ENCODE measurements at regions not wholly inside any gene's neighbourhood (a gene's known extent, or its start where the extent isn't known, plus 50 kb on each side); places are given as distances from the start of the nearest gene placed in this dataset.

DNA sequence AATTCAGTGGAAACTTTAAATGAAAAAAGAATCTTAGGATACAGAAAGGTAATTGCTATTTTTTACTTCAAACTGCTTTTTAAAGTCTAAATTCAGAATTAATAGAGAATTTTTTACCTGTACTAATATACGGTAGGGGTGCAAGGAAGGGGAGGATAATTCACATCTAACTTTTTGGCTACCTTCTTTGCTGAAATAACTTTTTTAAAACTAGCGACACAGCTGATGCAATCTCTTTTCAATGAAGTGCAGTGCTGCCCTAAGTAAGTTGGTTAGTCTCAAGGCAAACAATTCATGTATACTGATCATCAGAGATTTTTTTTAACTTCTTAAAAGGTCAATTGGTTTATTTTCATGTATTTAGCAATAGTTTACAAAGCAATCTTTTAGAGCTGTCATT lies 119.8 kb downstream of the NEDD1 start:
- TF ChIP-seq NFYB (CRISPR knock-in tag; conservative IDR thresholded peaks at IDR 0.05; ENCODE audit: low read depth) (no peak), ESRRA (CRISPR knock-in tag; IDR thresholded peaks at IDR 0.05; ENCODE audit: borderline replicate concordance) (no peak), CREB1 (CRISPR knock-in tag; IDR thresholded peaks at IDR 0.05) (no peak)
- TF ChIP-seq, protein P1, sequence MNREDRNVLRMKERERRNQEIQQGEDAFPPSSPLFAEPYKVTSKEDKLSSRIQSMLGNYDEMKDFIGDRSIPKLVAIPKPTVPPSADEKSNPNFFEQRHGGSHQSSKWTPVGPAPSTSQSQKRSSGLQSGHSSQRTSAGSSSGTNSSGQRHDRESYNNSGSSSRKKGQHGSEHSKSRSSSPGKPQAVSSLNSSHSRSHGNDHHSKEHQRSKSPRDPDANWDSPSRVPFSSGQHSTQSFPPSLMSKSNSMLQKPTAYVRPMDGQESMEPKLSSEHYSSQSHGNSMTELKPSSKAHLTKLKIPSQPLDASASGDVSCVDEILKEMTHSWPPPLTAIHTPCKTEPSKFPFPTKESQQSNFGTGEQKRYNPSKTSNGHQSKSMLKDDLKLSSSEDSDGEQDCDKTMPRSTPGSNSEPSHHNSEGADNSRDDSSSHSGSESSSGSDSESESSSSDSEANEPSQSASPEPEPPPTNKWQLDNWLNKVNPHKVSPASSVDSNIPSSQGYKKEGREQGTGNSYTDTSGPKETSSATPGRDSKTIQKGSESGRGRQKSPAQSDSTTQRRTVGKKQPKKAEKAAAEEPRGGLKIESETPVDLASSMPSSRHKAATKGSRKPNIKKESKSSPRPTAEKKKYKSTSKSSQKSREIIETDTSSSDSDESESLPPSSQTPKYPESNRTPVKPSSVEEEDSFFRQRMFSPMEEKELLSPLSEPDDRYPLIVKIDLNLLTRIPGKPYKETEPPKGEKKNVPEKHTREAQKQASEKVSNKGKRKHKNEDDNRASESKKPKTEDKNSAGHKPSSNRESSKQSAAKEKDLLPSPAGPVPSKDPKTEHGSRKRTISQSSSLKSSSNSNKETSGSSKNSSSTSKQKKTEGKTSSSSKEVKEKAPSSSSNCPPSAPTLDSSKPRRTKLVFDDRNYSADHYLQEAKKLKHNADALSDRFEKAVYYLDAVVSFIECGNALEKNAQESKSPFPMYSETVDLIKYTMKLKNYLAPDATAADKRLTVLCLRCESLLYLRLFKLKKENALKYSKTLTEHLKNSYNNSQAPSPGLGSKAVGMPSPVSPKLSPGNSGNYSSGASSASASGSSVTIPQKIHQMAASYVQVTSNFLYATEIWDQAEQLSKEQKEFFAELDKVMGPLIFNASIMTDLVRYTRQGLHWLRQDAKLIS (CRISPR knock-in tag; IDR thresholded peaks at IDR 0.05; ENCODE audit: borderline replicate concordance) = no peak
- TF ChIP-seq, protein P2, sequence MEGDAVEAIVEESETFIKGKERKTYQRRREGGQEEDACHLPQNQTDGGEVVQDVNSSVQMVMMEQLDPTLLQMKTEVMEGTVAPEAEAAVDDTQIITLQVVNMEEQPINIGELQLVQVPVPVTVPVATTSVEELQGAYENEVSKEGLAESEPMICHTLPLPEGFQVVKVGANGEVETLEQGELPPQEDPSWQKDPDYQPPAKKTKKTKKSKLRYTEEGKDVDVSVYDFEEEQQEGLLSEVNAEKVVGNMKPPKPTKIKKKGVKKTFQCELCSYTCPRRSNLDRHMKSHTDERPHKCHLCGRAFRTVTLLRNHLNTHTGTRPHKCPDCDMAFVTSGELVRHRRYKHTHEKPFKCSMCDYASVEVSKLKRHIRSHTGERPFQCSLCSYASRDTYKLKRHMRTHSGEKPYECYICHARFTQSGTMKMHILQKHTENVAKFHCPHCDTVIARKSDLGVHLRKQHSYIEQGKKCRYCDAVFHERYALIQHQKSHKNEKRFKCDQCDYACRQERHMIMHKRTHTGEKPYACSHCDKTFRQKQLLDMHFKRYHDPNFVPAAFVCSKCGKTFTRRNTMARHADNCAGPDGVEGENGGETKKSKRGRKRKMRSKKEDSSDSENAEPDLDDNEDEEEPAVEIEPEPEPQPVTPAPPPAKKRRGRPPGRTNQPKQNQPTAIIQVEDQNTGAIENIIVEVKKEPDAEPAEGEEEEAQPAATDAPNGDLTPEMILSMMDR (IDR thresholded peaks at IDR 0.05) = no peak
- TF ChIP-seq, protein P3, sequence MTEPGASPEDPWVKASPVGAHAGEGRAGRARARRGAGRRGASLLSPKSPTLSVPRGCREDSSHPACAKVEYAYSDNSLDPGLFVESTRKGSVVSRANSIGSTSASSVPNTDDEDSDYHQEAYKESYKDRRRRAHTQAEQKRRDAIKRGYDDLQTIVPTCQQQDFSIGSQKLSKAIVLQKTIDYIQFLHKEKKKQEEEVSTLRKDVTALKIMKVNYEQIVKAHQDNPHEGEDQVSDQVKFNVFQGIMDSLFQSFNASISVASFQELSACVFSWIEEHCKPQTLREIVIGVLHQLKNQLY (CRISPR knock-in tag; IDR thresholded peaks at IDR 0.05) = no peak

All from WTC11 (cell line).